Activated CD8-positive, alpha-beta T cell treated with anti-CD3 and anti-CD28 coated beads for 36 hours (primary cell): ENCODE measurements at regions not wholly inside any gene's neighbourhood (a gene's known extent, or its start where the extent isn't known, plus 50 kb on each side); places are given as distances from the start of the nearest gene placed in this dataset.

Source experiments
- ATAC-seq: fragments of 200-7000 bp; cut with Tn5 transposase; one replicate; pipeline ENCODE4 v1.10.0; 2021; ENCODE audit warnings: mild to moderate bottlenecking, moderate library complexity
- CTCF ChIA-PET: fragments of 350-600 bp; sonication (Branson Sonifier 250); formaldehyde crosslinking; loops from one replicate; lab custom pipeline; 2021; ENCODE audit warnings: antibody characterized with exemption; lab: Charles Lee
- POLR2A ChIA-PET: fragments of 350-600 bp; sonication (Branson Sonifier 250); formaldehyde crosslinking; loops from one replicate; lab custom pipeline; 2021; ENCODE audit warnings: antibody characterized with exemption; lab: Charles Lee
- DNase-seq: peaks from one replicate; pipeline ENCODE4 v3.0.0-alpha.2; 2020
- H3K27ac Mint-ChIP-seq: one replicate; pipeline ENCODE4 v1.8.0; 2021; ENCODE audit warnings: mild to moderate bottlenecking, mixed read lengths
- H3K27me3 Mint-ChIP-seq: one replicate; pipeline ENCODE4 v1.8.0; 2021; ENCODE audit warnings: mixed read lengths
- H3K36me3 Mint-ChIP-seq: one replicate; pipeline ENCODE4 v1.8.0; 2021; ENCODE audit warnings: low read depth, mixed read lengths
- H3K4me1 Mint-ChIP-seq: one replicate; pipeline ENCODE4 v1.8.0; 2021; ENCODE audit warnings: low read depth, mixed read lengths
- H3K4me3 Mint-ChIP-seq: one replicate; pipeline ENCODE4 v1.8.0; 2021; ENCODE audit warnings: mild to moderate bottlenecking, moderate library complexity, mixed read lengths
- H3K9me3 Mint-ChIP-seq: one replicate; pipeline ENCODE4 v1.8.0; 2021; ENCODE audit warnings: mixed read lengths
- intact Hi-C: fragments of 100-400 bp; cut with micrococcal nuclease; formaldehyde crosslinking; loops from one replicate; pipeline ENCODE4 v1.10.0; 2022
- TF ChIP-seq, protein P1 (sequence below): fragments of 200-600 bp; IDR thresholded peaks from one replicate; pipeline ENCODE4 v1.8.0; 2022; ENCODE audit warnings: antibody characterized with exemption, mild to moderate bottlenecking

DNA sequence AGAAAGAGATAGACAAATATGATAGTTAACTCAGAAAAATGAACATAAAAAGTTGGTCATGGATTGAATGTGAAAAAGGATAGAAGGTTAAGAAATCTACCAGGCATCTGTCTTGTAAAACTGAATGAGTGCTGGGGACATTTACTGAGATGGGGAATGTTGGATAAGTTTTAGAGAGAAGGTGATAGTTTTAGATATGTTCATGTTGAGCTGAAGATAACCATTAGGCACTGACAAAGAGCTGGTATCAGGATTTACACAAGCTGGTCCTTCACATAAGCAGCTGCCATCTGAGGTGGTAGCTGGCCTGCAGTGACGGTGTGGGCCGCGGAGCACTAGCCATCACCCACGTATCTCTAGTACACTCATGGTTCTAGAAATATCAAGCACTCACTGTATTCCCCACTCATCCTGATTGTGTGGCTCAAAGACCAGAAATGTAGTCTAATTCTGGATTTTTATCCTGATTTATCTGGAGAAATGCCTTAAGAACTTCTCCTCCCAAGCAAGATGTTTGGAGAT, 194.4 kb upstream of the KCNJ16 start:
- CTCF ChIA-PET = no interaction called here
- POLR2A ChIA-PET = no interaction called here
- H3K36me3 Mint-ChIP-seq = no peaks in the 10 kb centered on the region

DNA sequence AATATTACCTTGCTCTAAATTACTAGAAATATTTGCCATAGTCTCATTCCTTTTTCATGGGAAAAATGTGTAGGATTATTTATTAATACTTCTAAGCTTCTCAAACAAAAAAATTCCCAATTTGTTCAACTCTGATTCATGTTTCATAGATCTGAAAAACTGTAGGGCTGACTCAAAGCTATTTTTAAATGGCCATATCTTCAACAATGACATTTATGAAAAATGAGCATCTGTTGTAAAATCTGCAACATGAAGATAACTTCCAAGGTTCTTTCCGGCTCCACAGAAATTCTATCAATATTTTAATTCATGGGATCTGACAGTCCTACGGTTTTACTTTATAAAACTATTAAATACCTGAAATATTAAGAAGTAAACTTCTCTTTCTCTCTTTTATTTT, 192.7 kb upstream of the KCNJ16 start:
- H3K27ac Mint-ChIP-seq = no peak overlapping the region
- H3K27me3 Mint-ChIP-seq = no peaks in the 10 kb centered on the region
- peaks cover 3% of the 10 kb centered on the region for H3K9me3 Mint-ChIP-seq
- H3K4me1 Mint-ChIP-seq = no peaks in the 10 kb centered on the region
- TF ChIP-seq, protein P1, sequence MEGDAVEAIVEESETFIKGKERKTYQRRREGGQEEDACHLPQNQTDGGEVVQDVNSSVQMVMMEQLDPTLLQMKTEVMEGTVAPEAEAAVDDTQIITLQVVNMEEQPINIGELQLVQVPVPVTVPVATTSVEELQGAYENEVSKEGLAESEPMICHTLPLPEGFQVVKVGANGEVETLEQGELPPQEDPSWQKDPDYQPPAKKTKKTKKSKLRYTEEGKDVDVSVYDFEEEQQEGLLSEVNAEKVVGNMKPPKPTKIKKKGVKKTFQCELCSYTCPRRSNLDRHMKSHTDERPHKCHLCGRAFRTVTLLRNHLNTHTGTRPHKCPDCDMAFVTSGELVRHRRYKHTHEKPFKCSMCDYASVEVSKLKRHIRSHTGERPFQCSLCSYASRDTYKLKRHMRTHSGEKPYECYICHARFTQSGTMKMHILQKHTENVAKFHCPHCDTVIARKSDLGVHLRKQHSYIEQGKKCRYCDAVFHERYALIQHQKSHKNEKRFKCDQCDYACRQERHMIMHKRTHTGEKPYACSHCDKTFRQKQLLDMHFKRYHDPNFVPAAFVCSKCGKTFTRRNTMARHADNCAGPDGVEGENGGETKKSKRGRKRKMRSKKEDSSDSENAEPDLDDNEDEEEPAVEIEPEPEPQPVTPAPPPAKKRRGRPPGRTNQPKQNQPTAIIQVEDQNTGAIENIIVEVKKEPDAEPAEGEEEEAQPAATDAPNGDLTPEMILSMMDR = no peak
- intact Hi-C loops = no loop called here
- ATAC-seq = no peak
- no peak for DNase-seq
- CTCF ChIA-PET = no interaction called here
- H3K4me3 Mint-ChIP-seq = no peak overlapping the region
- POLR2A ChIA-PET = no interaction called here
- no peaks in the 10 kb centered on the region for H3K36me3 Mint-ChIP-seq

More for the DNA sequence above, 194.4 kb upstream of the KCNJ16 start:
- DNase-seq (no peak), ATAC-seq (no peak)
- intact Hi-C loops = no loop called here
- H3K4me3 Mint-ChIP-seq = no peak overlapping the region
- no peaks in the 10 kb centered on the region for H3K9me3 Mint-ChIP-seq
- H3K4me1 Mint-ChIP-seq = no peaks in the 10 kb centered on the region
- no peaks in the 10 kb centered on the region for H3K27me3 Mint-ChIP-seq
- TF ChIP-seq, protein P1 = no peak
- H3K27ac Mint-ChIP-seq = no peak overlapping the region

DNA sequence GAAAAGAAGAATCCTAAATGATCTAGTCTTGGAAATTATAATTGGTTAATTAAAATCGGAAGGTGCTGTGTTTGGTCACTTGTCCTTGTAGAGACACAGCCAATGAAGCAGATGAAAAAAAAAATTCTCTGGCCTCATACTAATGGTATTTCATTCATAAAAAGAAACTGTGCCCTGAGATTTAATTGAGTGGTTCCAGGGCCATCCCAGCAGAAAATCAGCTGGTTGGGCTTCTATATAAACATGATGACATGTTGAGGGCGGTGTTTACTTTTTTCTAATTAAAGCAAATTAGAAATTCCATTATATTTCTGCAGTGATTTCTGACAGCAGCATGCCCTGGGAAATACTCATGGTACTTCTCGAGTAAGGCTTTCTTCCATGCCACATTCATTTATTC, 191.9 kb upstream of the KCNJ16 start:
- TF ChIP-seq, protein P1 = no peak
- Mint-ChIP-seq H3K4me1 (no peaks in the 10 kb centered on the region), H3K4me3 (no peak overlapping the region), H3K9me3 (peaks cover 3% of the 10 kb centered on the region), H3K27ac (no peak overlapping the region), H3K36me3 (no peaks in the 10 kb centered on the region), H3K27me3 (no peaks in the 10 kb centered on the region)
- intact Hi-C loops = no loop called here
- ChIA-PET CTCF (no interaction called here), POLR2A (no interaction called here)
- ATAC-seq (no peak), DNase-seq (no peak)

DNA sequence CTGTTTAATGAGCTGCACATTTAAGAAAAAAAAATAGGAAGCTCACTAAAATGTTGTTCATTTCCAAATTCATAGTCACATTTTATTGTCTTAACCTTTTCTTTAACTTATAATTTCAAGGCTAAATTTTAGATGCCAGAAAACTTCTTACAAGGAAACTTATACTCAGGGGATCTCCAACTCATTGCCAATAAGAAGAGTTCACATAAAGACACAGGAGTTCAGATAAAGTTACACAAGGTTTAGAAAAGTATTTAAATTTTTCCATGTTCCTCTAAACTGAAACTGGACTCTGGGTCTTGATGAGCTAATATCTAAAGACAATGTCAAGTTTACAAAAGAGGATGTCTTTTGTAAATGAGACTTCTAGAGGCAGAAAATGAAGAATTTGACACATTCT, 190.7 kb upstream of the KCNJ16 start:
- intact Hi-C loops = no loop called here
- Mint-ChIP-seq H3K27ac (no peak overlapping the region), H3K27me3 (no peaks in the 10 kb centered on the region), H3K4me1 (no peaks in the 10 kb centered on the region), H3K36me3 (no peaks in the 10 kb centered on the region), H3K4me3 (no peak overlapping the region), H3K9me3 (peaks cover 3% of the 10 kb centered on the region)
- no peak for DNase-seq
- ChIA-PET CTCF (no interaction called here), POLR2A (no interaction called here)
- ATAC-seq = no peak
- TF ChIP-seq, protein P1 = no peak

DNA sequence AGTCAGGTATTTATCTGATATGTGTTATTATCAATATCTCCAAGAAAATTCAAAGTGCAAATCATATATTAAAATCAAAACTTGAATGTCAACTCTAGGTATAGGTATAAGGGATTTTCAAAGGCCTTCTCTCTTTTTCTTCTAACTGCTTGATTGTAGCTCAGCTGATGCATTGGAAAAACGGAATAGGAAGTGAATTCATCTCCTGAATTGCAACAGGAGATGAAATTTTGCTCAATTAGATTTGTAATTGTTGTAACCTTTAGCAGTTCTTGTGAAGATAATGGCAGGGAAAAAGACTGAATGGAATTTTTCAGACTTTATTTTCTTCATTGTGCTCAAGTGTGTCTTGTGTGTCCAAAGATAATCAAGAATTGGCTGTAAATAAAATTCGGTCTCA, 190.2 kb upstream of the KCNJ16 start:
- H3K27ac Mint-ChIP-seq = no peak overlapping the region
- no peaks in the 10 kb centered on the region for H3K4me1 Mint-ChIP-seq
- intact Hi-C loops = no loop called here
- no peak for DNase-seq
- H3K27me3 Mint-ChIP-seq = no peaks in the 10 kb centered on the region
- no peak for ATAC-seq
- TF ChIP-seq, protein P1 = no peak
- ChIA-PET CTCF (interaction anchor here (1.2 kb wide), 1 partner anchor 278 kb away, joined by 4 read pairs; no protein-coding TSS in a partner anchor), POLR2A (no interaction called here)
- H3K9me3 Mint-ChIP-seq = peaks cover 3% of the 10 kb centered on the region
- no peak overlapping the region for H3K4me3 Mint-ChIP-seq
- H3K36me3 Mint-ChIP-seq = no peaks in the 10 kb centered on the region
